ENCODE measurements at regions not wholly inside any gene's neighbourhood (a gene's known extent, or its start where the extent isn't known, plus 50 kb on each side); places are given as distances from the start of the nearest gene placed in this dataset.

DNA sequence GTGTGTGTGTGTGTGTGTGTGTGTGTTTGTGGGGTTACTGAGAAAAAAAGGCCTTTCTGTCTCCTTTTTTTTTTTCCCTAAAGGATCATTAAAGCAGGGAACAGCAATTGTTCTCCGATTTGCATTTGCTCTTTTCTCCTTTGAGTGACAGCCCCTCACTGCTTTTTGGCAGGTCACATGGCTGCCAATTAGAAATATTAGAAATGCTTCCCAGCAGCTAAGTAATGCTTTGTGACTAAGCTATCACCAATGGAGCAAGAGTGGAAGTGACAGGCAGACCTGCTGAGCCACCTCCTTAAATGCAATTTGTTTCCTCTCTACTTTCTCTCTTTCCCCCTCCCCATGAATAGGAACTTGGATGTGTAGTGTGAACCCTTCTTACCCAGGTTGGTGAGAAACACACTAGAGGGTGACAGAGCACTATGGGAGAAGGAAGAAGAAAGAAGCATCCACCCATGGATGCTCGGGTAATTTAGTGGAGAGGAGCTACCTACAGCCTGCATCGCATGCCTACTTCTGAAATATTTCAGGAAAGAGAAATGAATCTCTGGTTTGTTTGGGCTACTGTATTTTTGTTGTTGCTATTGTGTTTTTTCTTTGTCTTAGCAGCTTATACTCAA is 165.2 kb upstream of the PDZRN3 start:
- WGBS (ENCODE audit: insufficient coverage): 86% methylated on average over 1 of the region's 3 CpGs
- intact Hi-C loops (cut with micrococcal nuclease): no loop called here

DNA sequence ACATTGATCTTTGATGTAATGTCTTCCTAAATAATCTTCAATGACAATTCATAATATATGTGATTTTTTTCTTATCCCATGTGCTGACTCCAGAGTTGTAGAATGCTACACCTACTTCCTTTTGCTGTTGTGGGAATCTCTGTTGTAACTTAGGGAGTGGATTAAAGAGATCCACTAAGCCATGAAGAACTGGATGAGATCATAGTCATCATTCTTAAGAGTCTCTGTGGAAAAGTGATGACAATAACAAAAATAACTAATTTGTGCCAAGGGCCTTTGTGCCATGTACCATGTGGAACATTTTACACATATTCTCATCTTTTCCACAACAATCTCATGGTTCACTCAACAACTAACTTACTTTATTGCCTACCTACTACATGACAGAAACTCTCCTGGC is 162.9 kb upstream of the PDZRN3 start:
- Histone ChIP-seq H3K9ac (ENCODE audit: insufficient read depth, low read length, poor library complexity, severe bottlenecking) (no peak overlapping the region), H3K4me2 (replicated peaks; ENCODE audit: extremely low read depth, low read length, poor library complexity, severe bottlenecking) (no peak overlapping the region), H3K27me3 (ENCODE audit: control insufficient read depth in 2 of 2, insufficient read depth in 2 of 2, low read length in 2 of 2) (no peaks in the 10 kb centered on the region), H3K9me3 (replicated peaks in 1 of 2; ENCODE audit: control insufficient read depth in 1 of 2, insufficient read depth in 1 of 2, low read length in 2 of 2) (no peaks in the 10 kb centered on the region), H3K4me1 (ENCODE audit: control insufficient read depth in 1 of 2, insufficient read depth in 2 of 2, low read length in 2 of 2) (no peaks in the 10 kb centered on the region), H3K4me3 (replicated peaks in 1 of 3; ENCODE audit: low read depth in 2 of 3, low read length in 3 of 3) (no peak overlapping the region), H2AFZ (ENCODE audit: insufficient read depth, low read depth, low read length, poor library complexity, severe bottlenecking) (no peak overlapping the region), H3K79me2 (ENCODE audit: insufficient read depth, low read length) (no peaks in the 10 kb centered on the region), H3K27ac (ENCODE audit: low read depth in 1 of 2, low read length in 2 of 2) (no peak overlapping the region), H4K20me1 (ENCODE audit: insufficient read depth, low read length) (no peaks in the 10 kb centered on the region), H3K36me3 (replicated peaks in 1 of 2; ENCODE audit: control insufficient read depth in 1 of 2, insufficient read depth in 2 of 2, low read length in 2 of 2) (no peaks in the 10 kb centered on the region)
- DNase-seq: no peak
- Mint-ChIP-seq H3K9me3 (no peaks in the 10 kb centered on the region), H3K27ac (no peak overlapping the region), H3K27me3 (ENCODE audit: low read depth in 3 of 3) (peaks cover 0 to 3% (median 2%) of the 10 kb centered on the region in 3 donors), H3K4me3 (no peak overlapping the region), H3K4me1 (no peaks in the 10 kb centered on the region), H3K36me3 (no peaks in the 10 kb centered on the region)
- intact Hi-C loops (cut with micrococcal nuclease): no loop called here
- TF ChIP-seq, protein P1, sequence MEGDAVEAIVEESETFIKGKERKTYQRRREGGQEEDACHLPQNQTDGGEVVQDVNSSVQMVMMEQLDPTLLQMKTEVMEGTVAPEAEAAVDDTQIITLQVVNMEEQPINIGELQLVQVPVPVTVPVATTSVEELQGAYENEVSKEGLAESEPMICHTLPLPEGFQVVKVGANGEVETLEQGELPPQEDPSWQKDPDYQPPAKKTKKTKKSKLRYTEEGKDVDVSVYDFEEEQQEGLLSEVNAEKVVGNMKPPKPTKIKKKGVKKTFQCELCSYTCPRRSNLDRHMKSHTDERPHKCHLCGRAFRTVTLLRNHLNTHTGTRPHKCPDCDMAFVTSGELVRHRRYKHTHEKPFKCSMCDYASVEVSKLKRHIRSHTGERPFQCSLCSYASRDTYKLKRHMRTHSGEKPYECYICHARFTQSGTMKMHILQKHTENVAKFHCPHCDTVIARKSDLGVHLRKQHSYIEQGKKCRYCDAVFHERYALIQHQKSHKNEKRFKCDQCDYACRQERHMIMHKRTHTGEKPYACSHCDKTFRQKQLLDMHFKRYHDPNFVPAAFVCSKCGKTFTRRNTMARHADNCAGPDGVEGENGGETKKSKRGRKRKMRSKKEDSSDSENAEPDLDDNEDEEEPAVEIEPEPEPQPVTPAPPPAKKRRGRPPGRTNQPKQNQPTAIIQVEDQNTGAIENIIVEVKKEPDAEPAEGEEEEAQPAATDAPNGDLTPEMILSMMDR (IDR thresholded peaks at IDR 0.05): no peak

More for the DNA sequence above, 165.2 kb upstream of the PDZRN3 start:
- DNase-seq: no peak
- Histone ChIP-seq H3K9ac (ENCODE audit: insufficient read depth, low read length, poor library complexity, severe bottlenecking) (no peak overlapping the region), H3K79me2 (ENCODE audit: insufficient read depth, low read length) (no peaks in the 10 kb centered on the region), H3K4me2 (replicated peaks; ENCODE audit: extremely low read depth, low read length, poor library complexity, severe bottlenecking) (no peak overlapping the region), H3K27ac (ENCODE audit: low read depth in 1 of 2, low read length in 2 of 2) (no peak overlapping the region), H2AFZ (ENCODE audit: insufficient read depth, low read depth, low read length, poor library complexity, severe bottlenecking) (no peak overlapping the region), H3K9me3 (replicated peaks in 1 of 2; ENCODE audit: control insufficient read depth in 1 of 2, insufficient read depth in 1 of 2, low read length in 2 of 2) (no peaks in the 10 kb centered on the region), H3K36me3 (replicated peaks in 1 of 2; ENCODE audit: control insufficient read depth in 1 of 2, insufficient read depth in 2 of 2, low read length in 2 of 2) (no peaks in the 10 kb centered on the region), H4K20me1 (ENCODE audit: insufficient read depth, low read length) (no peaks in the 10 kb centered on the region), H3K4me1 (ENCODE audit: control insufficient read depth in 1 of 2, insufficient read depth in 2 of 2, low read length in 2 of 2) (no peaks in the 10 kb centered on the region), H3K4me3 (replicated peaks in 1 of 3; ENCODE audit: low read depth in 2 of 3, low read length in 3 of 3) (no peak overlapping the region), H3K27me3 (ENCODE audit: control insufficient read depth in 2 of 2, insufficient read depth in 2 of 2, low read length in 2 of 2) (no peaks in the 10 kb centered on the region)
- Mint-ChIP-seq H3K4me1 (no peaks in the 10 kb centered on the region), H3K27me3 (ENCODE audit: low read depth in 3 of 3) (peaks cover 0 to 3% (median 0%) of the 10 kb centered on the region in 3 donors), H3K36me3 (no peaks in the 10 kb centered on the region), H3K4me3 (no peak overlapping the region), H3K9me3 (peaks cover 0 to 3% (median 0%) of the 10 kb centered on the region in 7 donors), H3K27ac (no peak overlapping the region)
- TF ChIP-seq, protein P1 (IDR thresholded peaks at IDR 0.05): no peak

Data from CD14-positive monocyte (primary cell).